ENCODE measurements at regions not wholly inside any gene's neighbourhood (a gene's known extent, or its start where the extent isn't known, plus 50 kb on each side); places are given as distances from the start of the nearest gene placed in this dataset.

- no peak overlapping the region for H3K9ac ChIP-seq (ENCODE audit: insufficient read depth in 1 of 2, low read length in 2 of 2)
- H3K4me3 ChIP-seq, result no peak overlapping the region
- peaks cover 0 to 4% (median 0%) of the 10 kb centered on the region in 4 donors for H3K9me3 ChIP-seq (ENCODE audit: control insufficient read depth in 4 of 4, insufficient read depth in 3 of 4, low read length in 3 of 4)
- no peak for TF ChIP-seq CTCF (IDR thresholded peaks at IDR 0.05; ENCODE audit: control extremely low read depth, extremely low read depth)
- H3K27me3 ChIP-seq (ENCODE audit: control insufficient read depth in 3 of 3, insufficient read depth in 3 of 3, low read length in 2 of 3), result no peaks in the 10 kb centered on the region
- ATAC-seq (ENCODE audit: insufficient read depth, low FRiP score) (no peak), DNase-seq (no peak)
- no peaks in the 10 kb centered on the region for H3K36me3 ChIP-seq (ENCODE audit: control insufficient read depth in 4 of 4, insufficient read depth in 4 of 4, low read length in 4 of 4)
- peaks cover 0 to 3% (median 0%) of the 10 kb centered on the region in 5 donors for H3K4me1 ChIP-seq (ENCODE audit: control insufficient read depth in 5 of 5, insufficient read depth in 5 of 5, low read length in 5 of 5)
- 90 to 93% methylated on average over 6 of the region's 6 CpGs for WGBS, 2 donors
- no peak overlapping the region for H3K27ac ChIP-seq (ENCODE audit: low read depth in 1 of 2, low read length in 1 of 2)
Measured at GRCh38 chr10:128626397-128627000, 500.3 kb upstream of the MKI67 start.

- WGBS, 2 donors, result 81 to 86% methylated on average over 7 of the region's 7 CpGs
- no peak for ATAC-seq (ENCODE audit: insufficient read depth, low FRiP score)
- no peaks in the 10 kb centered on the region for H3K36me3 ChIP-seq (ENCODE audit: control insufficient read depth in 4 of 4, insufficient read depth in 4 of 4, low read length in 4 of 4)
Measured at GRCh38 chr10:128627811-128628210, 501.6 kb upstream of the MKI67 start.

GRCh38 chr10:128628252-128628651, 502.0 kb upstream of the MKI67 start:
- Histone ChIP-seq H3K27me3 (ENCODE audit: control insufficient read depth in 3 of 3, insufficient read depth in 3 of 3, low read length in 2 of 3) (no peaks in the 10 kb centered on the region), H3K9me3 (ENCODE audit: control insufficient read depth in 4 of 4, insufficient read depth in 3 of 4, low read length in 3 of 4) (peaks cover 0 to under 1% (median 0%) of the 10 kb centered on the region in 4 donors), H3K27ac (ENCODE audit: low read depth in 1 of 2, low read length in 1 of 2) (no peak overlapping the region), H3K4me1 (ENCODE audit: control insufficient read depth in 5 of 5, insufficient read depth in 5 of 5, low read length in 5 of 5) (no peaks in the 10 kb centered on the region), H3K36me3 (ENCODE audit: control insufficient read depth in 4 of 4, insufficient read depth in 4 of 4, low read length in 4 of 4) (no peaks in the 10 kb centered on the region), H3K4me3 (no peak overlapping the region), H3K9ac (ENCODE audit: insufficient read depth in 1 of 2, low read length in 2 of 2) (no peak overlapping the region)
- ATAC-seq (ENCODE audit: insufficient read depth, low FRiP score) (no peak), DNase-seq (no peak)
- no peak for TF ChIP-seq CTCF (IDR thresholded peaks at IDR 0.05; ENCODE audit: control extremely low read depth, extremely low read depth)
- WGBS, 2 donors, result 80 to 87% methylated on average over 6 of the region's 6 CpGs

More at GRCh38 chr10:128627811-128628210, 501.6 kb upstream of the MKI67 start:
- TF ChIP-seq CTCF (IDR thresholded peaks at IDR 0.05; ENCODE audit: control extremely low read depth, extremely low read depth), result no peak
- Histone ChIP-seq H3K27ac (ENCODE audit: low read depth in 1 of 2, low read length in 1 of 2) (no peak overlapping the region), H3K9ac (ENCODE audit: insufficient read depth in 1 of 2, low read length in 2 of 2) (no peak overlapping the region), H3K27me3 (ENCODE audit: control insufficient read depth in 3 of 3, insufficient read depth in 3 of 3, low read length in 2 of 3) (no peaks in the 10 kb centered on the region), H3K9me3 (ENCODE audit: control insufficient read depth in 4 of 4, insufficient read depth in 3 of 4, low read length in 3 of 4) (peaks cover 0 to 3% (median 0%) of the 10 kb centered on the region in 4 donors), H3K4me1 (ENCODE audit: control insufficient read depth in 5 of 5, insufficient read depth in 5 of 5, low read length in 5 of 5) (no peaks in the 10 kb centered on the region), H3K4me3 (no peak overlapping the region)
- DNase-seq, result no peak

Data from lung (tissue), 11 donors.